GM12878 (cell line): ENCODE measurements at regions not wholly inside any gene's neighbourhood (a gene's known extent, or its start where the extent isn't known, plus 50 kb on each side); places are given as distances from the start of the nearest gene placed in this dataset.

ENCODE experiments used
- ATAC-seq: fragments of 200-7000 bp; cut with Tn5 transposase; 3 replicates; pipeline ENCODE4 v1.9.1; 2020; ENCODE audit warnings: mild to moderate bottlenecking, moderate library complexity
- BruUV-seq: library from RNA; stranded (reverse); fragments of 400-500 nt; replicated peaks from 2 replicates; lab custom pipeline; 2021; lab: Mats Ljungman, UMichigan
- CTCF ChIA-PET: fragments of 300-600 bp; sonication (Branson Sonifier 250); formaldehyde crosslinking; extraction: SDS; loops from one replicate; lab custom pipeline; 2021; ENCODE audit warnings: inconsistent platforms; lab: Yijun Ruan, JAX
- POLR2A ChIA-PET: fragments of 350-600 bp; formaldehyde crosslinking; extraction: SDS; loops from one replicate; lab custom pipeline; 2021; ENCODE audit warnings: inconsistent platforms; lab: Charles Lee
- RAD21 ChIA-PET: fragments of 300-600 bp; sonication (Branson Sonifier 250); formaldehyde crosslinking; loops from one replicate; lab custom pipeline; 2023; ENCODE audit warnings: antibody characterized with exemption; ENCODE audit not compliant: unreplicated experiment; lab: Charles Lee
- SMC1A ChIA-PET: fragments of 300-600 bp; sonication (Branson Sonifier 250); formaldehyde crosslinking; loops from one replicate; lab custom pipeline; 2023; ENCODE audit not compliant: unreplicated experiment, uncharacterized antibody; lab: Charles Lee
- DNase-seq: peaks from one replicate; pipeline ENCODE4 v3.0.0-alpha.2; 2011; ENCODE audit warnings: low read depth, low spot score
- FAIRE-seq: peaks from 3 replicates; lab custom pipeline; 2011; peaks lifted over from hg19 to GRCh38; lab: Jason Lieb, UNC
- H2AFZ ChIP-seq: 2 replicates; pipeline ENCODE4 v1.6.0; 2011; ENCODE audit warnings: low read depth, low read length, control low read depth; ENCODE audit not compliant: control insufficient read depth
- H3K27ac ChIP-seq: 2 replicates; pipeline ENCODE4 v1.5.1; 2011; ENCODE audit warnings: control low read depth; ENCODE audit not compliant: control insufficient read depth, insufficient read depth
- H3K27me3 ChIP-seq, 2 experiments: replicated peaks in 1 of 2; 2 replicates each; pipeline versions ENCODE4 v1.6.0 to v1.6.1; 2011; ENCODE audit warnings: low read length in 1 of 2; ENCODE audit not compliant: control insufficient read depth in 2 of 2, insufficient read depth in 2 of 2
- H3K36me3 ChIP-seq, 2 experiments: 2 replicates each; pipeline ENCODE4 v1.5.1; 2011; ENCODE audit warnings: low read length in 1 of 2; ENCODE audit not compliant: control insufficient read depth in 2 of 2, insufficient read depth in 2 of 2
- H3K4me1 ChIP-seq: 2 replicates; pipeline ENCODE4 v1.6.1; 2011; ENCODE audit warnings: mild to moderate bottlenecking, low read length, moderate library complexity, mixed read lengths; ENCODE audit not compliant: control insufficient read depth, insufficient read depth
- H3K4me2 ChIP-seq: 2 replicates; pipeline ENCODE4 v1.6.0; 2011; ENCODE audit warnings: control low read depth; ENCODE audit not compliant: control insufficient read depth, insufficient read depth
- H3K4me3 ChIP-seq: fragments of 200-600 bp; sonication (generic); 2 replicates; pipeline ENCODE4 v1.5.1; 2016
- H3K79me2 ChIP-seq: 2 replicates; pipeline ENCODE4 v1.6.0; 2011; ENCODE audit warnings: low read length; ENCODE audit not compliant: control insufficient read depth, insufficient read depth
- H3K9ac ChIP-seq: 2 replicates; pipeline ENCODE4 v1.8.0; 2011; ENCODE audit warnings: low read length, control low read depth, mixed read lengths; ENCODE audit not compliant: control insufficient read depth, insufficient read depth
- H3K9me3 ChIP-seq: replicated peaks from 3 replicates; pipeline ENCODE4 v1.5.1; 2011; ENCODE audit warnings: mild to moderate bottlenecking, low read length; ENCODE audit not compliant: control insufficient read depth, insufficient read depth
- H4K20me1 ChIP-seq: 2 replicates; pipeline ENCODE4 v1.6.0; 2011; ENCODE audit not compliant: control insufficient read depth, insufficient read depth
- E2F8 ChIP-seq: fragments of 450-650 bp; IDR thresholded peaks from 2 replicates; pipeline ENCODE4 v1.6.1; 2018; ENCODE audit warnings: mild to moderate bottlenecking, low read depth, moderate library complexity; ENCODE audit not compliant: partially characterized antibody
- ESRRA ChIP-seq: IDR thresholded peaks from 2 replicates; pipeline ENCODE4 v1.6.1; 2012; ENCODE audit warnings: mild to moderate bottlenecking, low read length, improper control_type of control experiment
- EZH2 ChIP-seq: IDR thresholded peaks from 2 replicates; pipeline ENCODE4 v1.6.1; 2012; ENCODE audit warnings: low read depth, mild to moderate bottlenecking, control low read depth, inconsistent platforms, low read length, borderline replicate concordance; ENCODE audit not compliant: control insufficient read depth
- GABPA ChIP-seq: IDR thresholded peaks from 2 replicates; pipeline ENCODE4 v1.6.1; 2014; ENCODE audit warnings: antibody characterized with exemption, low read depth, mild to moderate bottlenecking, inconsistent platforms
- HDGF ChIP-seq: fragments of 450-650 bp; IDR thresholded peaks from 2 replicates; pipeline ENCODE4 v1.6.1; 2016; ENCODE audit warnings: antibody characterized with exemption
- HSF1 ChIP-seq: fragments of 150-350 bp; IDR thresholded peaks from 2 replicates; pipeline ENCODE4 v1.6.1; 2014; ENCODE audit warnings: mild to moderate bottlenecking, low read depth, low read length
- PAX5 ChIP-seq: IDR thresholded peaks from 2 replicates; pipeline ENCODE4 v1.6.1; 2011; ENCODE audit warnings: low read depth, low read length, borderline replicate concordance
- POLR2AphosphoS2 ChIP-seq: IDR thresholded peaks from 2 replicates; pipeline ENCODE4 v1.6.1; 2011; ENCODE audit warnings: low read depth, mild to moderate bottlenecking, low read length, improper control_type of control experiment, moderate library complexity
- POU2F2 ChIP-seq: IDR thresholded peaks from 3 replicates; pipeline ENCODE4 v1.6.1; 2011; ENCODE audit warnings: low read depth, mild to moderate bottlenecking, low read length, borderline replicate concordance
- RAD21 ChIP-seq: IDR thresholded peaks from 2 replicates; pipeline ENCODE4 v1.6.1; 2011; ENCODE audit warnings: mild to moderate bottlenecking, low read depth, low read length, moderate library complexity; ENCODE audit not compliant: insufficient read depth
- RUNX3 ChIP-seq: IDR thresholded peaks from 2 replicates; pipeline ENCODE4 v1.6.1; 2012; ENCODE audit warnings: low read length, inconsistent platforms
- SIX5 ChIP-seq: IDR thresholded peaks from 2 replicates; pipeline ENCODE4 v1.6.1; 2011; ENCODE audit warnings: mild to moderate bottlenecking, low read depth, low read length, moderate library complexity; ENCODE audit not compliant: severe bottlenecking
- SKIL ChIP-seq: fragments of 450-650 bp; IDR thresholded peaks from 2 replicates; pipeline ENCODE4 v1.6.1; 2017; ENCODE audit warnings: mild to moderate bottlenecking, low read depth, inconsistent platforms; ENCODE audit not compliant: poor library complexity, severe bottlenecking
- STAT1 ChIP-seq: fragments of 450-650 bp; conservative IDR thresholded peaks from 2 replicates; pipeline ENCODE4 v1.6.1; 2014; ENCODE audit warnings: antibody characterized with exemption, mild to moderate bottlenecking
- WGBS: methylation state at CpG from one replicate; pipeline ENCODE4 v1.1.6; 2016; ENCODE audit warnings: low lambda C conversion rate; ENCODE audit not compliant: insufficient replicate concordance, insufficient coverage; ENCODE audit errors: missing lambda C conversion rate; 5-methylcytosine and 5-hydroxymethylcytosine counted together
- in situ Hi-C: fragments of 300-500 bp; cut with MboI; formaldehyde crosslinking; loops from 9 replicates; pipeline ENCODE4 v1.14.3; 2018; ENCODE audit warnings: mixed read lengths
- intact Hi-C: fragments of 100-400 bp; cut with micrococcal nuclease; formaldehyde crosslinking; loops from one replicate; pipeline ENCODE4 v1.14.2; 2022; ENCODE audit not compliant: unreplicated experiment

- WGBS, result 0% methylated on average over 1 of the region's 1 CpG
- no peak overlapping the region for H3K9ac ChIP-seq
- no peaks in the 10 kb centered on the region for H4K20me1 ChIP-seq
- peak overlapping the region; percentile 11; the same call in 1 of the 2 replicates for H2AFZ ChIP-seq
- no peaks in the 10 kb centered on the region for H3K27me3 ChIP-seq
- no TSS peak for BruUV-seq
- in situ Hi-C loops (no loop called here), intact Hi-C loops (no loop called here)
- ATAC-seq (no peak), DNase-seq (no peak), FAIRE-seq (no peak)
- no peaks in the 10 kb centered on the region for H3K79me2 ChIP-seq
- no peaks in the 10 kb centered on the region for H3K9me3 ChIP-seq
- H3K36me3 ChIP-seq, result no peaks in the 10 kb centered on the region
- TF ChIP-seq RUNX3, result no peak
- TF ChIP-seq GABPA, result no peak
- no peak for TF ChIP-seq POLR2AphosphoS2
- TF ChIP-seq HDGF, result no peak
- no peak for TF ChIP-seq POU2F2
- TF ChIP-seq EZH2, result no peak
- TF ChIP-seq SIX5, result no peak
- TF ChIP-seq RAD21, result no peak
- TF ChIP-seq STAT1, result no peak
- no peak for TF ChIP-seq E2F8
- no peak for TF ChIP-seq ESRRA
- no peak for TF ChIP-seq SKIL
- no peak for TF ChIP-seq PAX5
- TF ChIP-seq HSF1, result no peak
- POLR2A ChIA-PET, result no interaction called here
- H3K27ac ChIP-seq, result no peak overlapping the region
- SMC1A ChIA-PET, result no interaction called here
- H3K4me3 ChIP-seq, result no peak overlapping the region
- RAD21 ChIA-PET, result no interaction called here
- H3K4me1 ChIP-seq, result no peaks in the 10 kb centered on the region
- H3K4me2 ChIP-seq, result no peak overlapping the region
- CTCF ChIA-PET, result no interaction called here
These were observed 412.6 kb downstream of the KCNJ3 start for GRCh38 chr2:155111070-155111469.
